Smooth muscle cell (in vitro differentiated cells): ENCODE measurements at regions not wholly inside any gene's neighbourhood (a gene's known extent, or its start where the extent isn't known, plus 50 kb on each side); places are given as distances from the start of the nearest gene placed in this dataset.

Experiments
- DNase-seq: peaks from one replicate; lab custom pipeline; 2025; ENCODE audit not compliant: unreplicated experiment; lab: John Stamatoyannopoulos, UW
- H2AFZ ChIP-seq: fragments of 200-600 bp; sonication (generic); 2 replicates; pipeline ENCODE4 v1.6.0; 2016; ENCODE audit warnings: antibody characterized with exemption, low read depth, mild to moderate bottlenecking
- H3F3A ChIP-seq: fragments of 200-600 bp; sonication (generic); 2 replicates; pipeline ENCODE4 v1.6.0; 2017; ENCODE audit warnings: antibody characterized with exemption, low read depth
- H3K27ac ChIP-seq: fragments of 200-600 bp; sonication (generic); 2 replicates; pipeline ENCODE4 v1.5.1; 2016; ENCODE audit warnings: low read depth, mild to moderate bottlenecking
- H3K27me3 ChIP-seq: fragments of 200-600 bp; sonication (generic); 2 replicates; pipeline ENCODE4 v1.6.1; 2016; ENCODE audit warnings: low read depth, mild to moderate bottlenecking
- H3K36me3 ChIP-seq: fragments of 200-600 bp; sonication (generic); 2 replicates; pipeline ENCODE4 v1.5.1; 2016; ENCODE audit warnings: low read depth
- H3K4me1 ChIP-seq: fragments of 200-600 bp; sonication (generic); 2 replicates; pipeline ENCODE4 v1.5.1; 2016; ENCODE audit warnings: low read depth
- H3K4me2 ChIP-seq: fragments of 200-600 bp; sonication (generic); 2 replicates; pipeline ENCODE4 v1.6.0; 2016; ENCODE audit warnings: mild to moderate bottlenecking
- H3K4me3 ChIP-seq: fragments of 200-600 bp; sonication (generic); 2 replicates; pipeline ENCODE4 v1.5.1; 2016; ENCODE audit warnings: mild to moderate bottlenecking
- H3K79me2 ChIP-seq: fragments of 200-600 bp; sonication (generic); 2 replicates; pipeline ENCODE4 v1.6.0; 2016; ENCODE audit warnings: low read depth, mild to moderate bottlenecking
- H3K9ac ChIP-seq: fragments of 200-600 bp; sonication (generic); 2 replicates; pipeline ENCODE4 v1.6.0; 2016; ENCODE audit warnings: low read depth
- H3K9me3 ChIP-seq: fragments of 200-600 bp; sonication (generic); replicated peaks from 2 replicates; pipeline ENCODE4 v1.5.1; 2016; ENCODE audit warnings: low read depth
- H4K20me1 ChIP-seq: fragments of 200-600 bp; sonication (generic); 2 replicates; pipeline ENCODE4 v1.6.0; 2016; ENCODE audit warnings: low read depth
- CTCF ChIP-seq: fragments of 200-600 bp; sonication (generic); IDR thresholded peaks from 2 replicates; pipeline ENCODE4 v1.5.1; 2017; ENCODE audit warnings: borderline replicate concordance, mild to moderate bottlenecking, antibody characterized with exemption; ENCODE audit not compliant: insufficient read depth, poor library complexity, severe bottlenecking
- WGBS: methylation state at CpG from one replicate; pipeline ENCODE4 v1.1.7; 2016; ENCODE audit warnings: low lambda C conversion rate; 5-methylcytosine and 5-hydroxymethylcytosine counted together

- Histone ChIP-seq H3K4me2 (no peak overlapping the region), H3K27me3 (no peaks in the 10 kb centered on the region), H3K79me2 (no peaks in the 10 kb centered on the region), H3F3A (no peaks in the 10 kb centered on the region), H3K4me1 (no peaks in the 10 kb centered on the region), H3K4me3 (no peak overlapping the region), H3K27ac (no peak overlapping the region), H2AFZ (no peak overlapping the region), H3K9me3 (no peaks in the 10 kb centered on the region), H4K20me1 (no peaks in the 10 kb centered on the region), H3K9ac (no peak overlapping the region), H3K36me3 (no peaks in the 10 kb centered on the region)
- no peak for TF ChIP-seq CTCF
- no peak for DNase-seq
- WGBS: 82% methylated on average over 3 of the region's 3 CpGs
Observed at GRCh38 chr4:38453253-38453881, 210.6 kb upstream of the KLF3 start.

GRCh38 chr4:38454284-38454683, 209.7 kb upstream of the KLF3 start:
- H3K79me2 ChIP-seq: no peaks in the 10 kb centered on the region
- no peak for DNase-seq
- no peak overlapping the region for H3K4me3 ChIP-seq
- H2AFZ ChIP-seq: no peak overlapping the region
- H3K27ac ChIP-seq: no peak overlapping the region
- no peaks in the 10 kb centered on the region for H4K20me1 ChIP-seq
- H3K9me3 ChIP-seq: no peaks in the 10 kb centered on the region
- no peak for TF ChIP-seq CTCF
- no peaks in the 10 kb centered on the region for H3K36me3 ChIP-seq
- H3K4me2 ChIP-seq: no peak overlapping the region
- no peaks in the 10 kb centered on the region for H3K4me1 ChIP-seq
- no peak overlapping the region for H3K9ac ChIP-seq
- H3F3A ChIP-seq: no peaks in the 10 kb centered on the region
- H3K27me3 ChIP-seq: no peaks in the 10 kb centered on the region
- WGBS: 94% methylated on average over 3 of the region's 3 CpGs

GRCh38 chr4:38455092-38455862, 208.7 kb upstream of the KLF3 start:
- no peak overlapping the region for H2AFZ ChIP-seq
- WGBS: 87% methylated on average over 7 of the region's 7 CpGs
- no peaks in the 10 kb centered on the region for H4K20me1 ChIP-seq
- no peaks in the 10 kb centered on the region for H3F3A ChIP-seq
- no peak overlapping the region for H3K9ac ChIP-seq
- no peaks in the 10 kb centered on the region for H3K4me1 ChIP-seq
- TF ChIP-seq CTCF: no peak
- DNase-seq: no peak
- H3K4me2 ChIP-seq: no peak overlapping the region
- H3K9me3 ChIP-seq: no peaks in the 10 kb centered on the region
- no peak overlapping the region for H3K27ac ChIP-seq
- H3K36me3 ChIP-seq: no peaks in the 10 kb centered on the region
- H3K4me3 ChIP-seq: no peak overlapping the region
- no peaks in the 10 kb centered on the region for H3K79me2 ChIP-seq
- H3K27me3 ChIP-seq: no peaks in the 10 kb centered on the region
